ENCODE measurements at regions not wholly inside any gene's neighbourhood (a gene's known extent, or its start where the extent isn't known, plus 50 kb on each side); places are given as distances from the start of the nearest gene placed in this dataset.

DNA sequence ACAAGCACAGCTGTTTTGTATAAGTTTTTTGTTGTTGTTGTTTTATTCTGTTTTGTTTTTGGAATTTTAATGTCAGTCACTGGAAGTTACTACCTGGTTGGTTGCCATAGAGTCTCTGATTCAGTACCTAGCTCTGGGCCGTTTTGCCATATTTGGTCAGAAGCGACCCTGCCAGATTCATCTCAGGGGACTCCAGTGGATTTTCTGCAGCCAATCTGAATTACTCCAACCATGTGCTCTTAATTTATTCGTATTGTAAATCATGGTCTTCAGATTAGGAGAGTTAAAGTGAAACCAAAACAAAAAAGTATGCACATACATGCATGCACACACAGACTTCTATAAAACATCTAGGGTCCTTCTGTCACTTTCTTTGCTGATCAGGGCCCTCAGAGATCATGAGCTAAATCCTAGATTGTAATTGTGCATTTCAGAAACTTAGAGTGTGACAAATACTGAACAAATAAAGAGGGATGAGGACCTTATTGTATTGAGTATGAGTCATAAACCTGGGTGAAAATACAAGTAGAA, 317.4 kb upstream of the UBE2E3 start:
- CTCF ChIA-PET = interaction anchor here (0.5 to 1.2 kb wide), 4 partner anchors 14 to 415 kb away, joined by 3 to 8 read pairs (median 4); no protein-coding TSS in a partner anchor
- BruUV-seq (replicated peaks) = no TSS peak

DNA sequence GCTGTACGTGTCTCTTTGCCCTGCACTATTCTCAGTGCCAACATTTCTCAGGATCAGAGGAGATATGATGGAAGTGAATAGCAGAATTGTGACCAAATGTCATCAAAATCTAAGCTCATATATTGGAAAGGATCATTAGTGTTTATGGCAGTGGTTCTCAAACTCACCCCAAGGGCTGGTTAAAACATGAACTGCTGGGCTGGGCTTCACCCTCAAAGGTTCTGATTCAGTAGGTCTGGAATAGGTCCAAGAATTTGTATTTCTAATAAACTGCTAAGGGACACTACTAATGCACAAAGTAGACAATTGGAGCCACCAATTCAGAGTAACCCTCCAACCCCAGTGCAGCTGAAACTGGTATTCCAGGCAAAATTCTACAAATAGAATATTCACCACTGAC, 317.9 kb upstream of the UBE2E3 start:
- no peak for DNase-seq (ENCODE audit: unreplicated experiment)
- Mint-ChIP-seq H3K4me1 (ENCODE audit: insufficient read depth, unreplicated experiment) (peaks cover under 1% of the 10 kb centered on the region), H3K9me3 (ENCODE audit: unreplicated experiment) (no peaks in the 10 kb centered on the region), H3K4me3 (ENCODE audit: unreplicated experiment) (no peak overlapping the region), H3K36me3 (ENCODE audit: insufficient read depth, unreplicated experiment) (no peaks in the 10 kb centered on the region), H3K27me3 (ENCODE audit: insufficient read depth, unreplicated experiment) (no peaks in the 10 kb centered on the region), H3K27ac (ENCODE audit: low read depth, unreplicated experiment) (no peak overlapping the region)
- intact Hi-C loops (cut with micrococcal nuclease) = no loop called here
- TF ChIP-seq, protein P1, sequence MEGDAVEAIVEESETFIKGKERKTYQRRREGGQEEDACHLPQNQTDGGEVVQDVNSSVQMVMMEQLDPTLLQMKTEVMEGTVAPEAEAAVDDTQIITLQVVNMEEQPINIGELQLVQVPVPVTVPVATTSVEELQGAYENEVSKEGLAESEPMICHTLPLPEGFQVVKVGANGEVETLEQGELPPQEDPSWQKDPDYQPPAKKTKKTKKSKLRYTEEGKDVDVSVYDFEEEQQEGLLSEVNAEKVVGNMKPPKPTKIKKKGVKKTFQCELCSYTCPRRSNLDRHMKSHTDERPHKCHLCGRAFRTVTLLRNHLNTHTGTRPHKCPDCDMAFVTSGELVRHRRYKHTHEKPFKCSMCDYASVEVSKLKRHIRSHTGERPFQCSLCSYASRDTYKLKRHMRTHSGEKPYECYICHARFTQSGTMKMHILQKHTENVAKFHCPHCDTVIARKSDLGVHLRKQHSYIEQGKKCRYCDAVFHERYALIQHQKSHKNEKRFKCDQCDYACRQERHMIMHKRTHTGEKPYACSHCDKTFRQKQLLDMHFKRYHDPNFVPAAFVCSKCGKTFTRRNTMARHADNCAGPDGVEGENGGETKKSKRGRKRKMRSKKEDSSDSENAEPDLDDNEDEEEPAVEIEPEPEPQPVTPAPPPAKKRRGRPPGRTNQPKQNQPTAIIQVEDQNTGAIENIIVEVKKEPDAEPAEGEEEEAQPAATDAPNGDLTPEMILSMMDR (IDR thresholded peaks at IDR 0.05; ENCODE audit: unreplicated experiment) = no peak
- POLR2A ChIA-PET = interaction anchor here (0.6 to 2.5 kb wide), 5 partner anchors 9 to 1248 kb away, joined by 3 to 8 read pairs (median 3); no protein-coding TSS in a partner anchor
- CTCF ChIA-PET = interaction anchor here (0.5 to 1.2 kb wide), 3 partner anchors 15 to 139 kb away, joined by 3 to 8 read pairs (median 5); no protein-coding TSS in a partner anchor
- no TSS peak for BruUV-seq (replicated peaks)

More for the DNA sequence above, 317.4 kb upstream of the UBE2E3 start:
- TF ChIP-seq, protein P1 (IDR thresholded peaks at IDR 0.05; ENCODE audit: unreplicated experiment) = no peak
- H3K27ac Mint-ChIP-seq (ENCODE audit: low read depth, unreplicated experiment) = no peak overlapping the region
- intact Hi-C loops (cut with micrococcal nuclease) = no loop called here
- no peaks in the 10 kb centered on the region for H3K36me3 Mint-ChIP-seq (ENCODE audit: insufficient read depth, unreplicated experiment)
- H3K27me3 Mint-ChIP-seq (ENCODE audit: insufficient read depth, unreplicated experiment) = no peaks in the 10 kb centered on the region
- no peak overlapping the region for H3K4me3 Mint-ChIP-seq (ENCODE audit: unreplicated experiment)
- no peaks in the 10 kb centered on the region for H3K9me3 Mint-ChIP-seq (ENCODE audit: unreplicated experiment)
- no peak for DNase-seq (ENCODE audit: unreplicated experiment)
- POLR2A ChIA-PET = interaction anchor here (0.6 to 2.5 kb wide), 4 partner anchors 10 to 1247 kb away, joined by 3 to 8 read pairs (median 4); no protein-coding TSS in a partner anchor
- H3K4me1 Mint-ChIP-seq (ENCODE audit: insufficient read depth, unreplicated experiment) = no peaks in the 10 kb centered on the region

GRCh38 chr2:180661686-180662030, 318.7 kb upstream of the UBE2E3 start:
- ChIA-PET POLR2A (interaction anchor here (1.1 to 2.5 kb wide), 3 partner anchors 11 to 17 kb away, joined by 3 to 8 read pairs (median 3); no protein-coding TSS in a partner anchor), CTCF (interaction anchor here (0.6 kb wide), 2 partner anchors 338 to 772 kb away, joined by 3 to 4 read pairs; no protein-coding TSS in a partner anchor)
- Mint-ChIP-seq H3K36me3 (ENCODE audit: insufficient read depth, unreplicated experiment) (no peaks in the 10 kb centered on the region), H3K27ac (ENCODE audit: low read depth, unreplicated experiment) (no peak overlapping the region), H3K4me3 (ENCODE audit: unreplicated experiment) (no peak overlapping the region), H3K4me1 (ENCODE audit: insufficient read depth, unreplicated experiment) (peaks cover 7% of the 10 kb centered on the region), H3K9me3 (ENCODE audit: unreplicated experiment) (no peaks in the 10 kb centered on the region), H3K27me3 (ENCODE audit: insufficient read depth, unreplicated experiment) (no peaks in the 10 kb centered on the region)
- TF ChIP-seq, protein P1 (IDR thresholded peaks at IDR 0.05; ENCODE audit: unreplicated experiment) = no peak
- intact Hi-C loops (cut with micrococcal nuclease) = no loop called here
- no peak for DNase-seq (ENCODE audit: unreplicated experiment)
- no TSS peak for BruUV-seq (replicated peaks)

GRCh38 chr2:180660881-180661685, 319.3 kb upstream of the UBE2E3 start:
- POLR2A ChIA-PET = interaction anchor here (0.7 to 1.2 kb wide), 3 partner anchors 16 to 56 kb away, joined by 3 to 5 read pairs (median 4); no protein-coding TSS in a partner anchor

More at GRCh38 chr2:180660881-180661685, 319.3 kb upstream of the UBE2E3 start:
- Mint-ChIP-seq H3K27me3 (ENCODE audit: insufficient read depth, unreplicated experiment) (no peaks in the 10 kb centered on the region), H3K36me3 (ENCODE audit: insufficient read depth, unreplicated experiment) (no peaks in the 10 kb centered on the region), H3K4me3 (ENCODE audit: unreplicated experiment) (no peak overlapping the region), H3K4me1 (ENCODE audit: insufficient read depth, unreplicated experiment) (peaks cover 7% of the 10 kb centered on the region), H3K27ac (ENCODE audit: low read depth, unreplicated experiment) (no peak overlapping the region), H3K9me3 (ENCODE audit: unreplicated experiment) (no peaks in the 10 kb centered on the region)
- intact Hi-C loops (cut with micrococcal nuclease) = no loop called here
- DNase-seq (ENCODE audit: unreplicated experiment) = no peak
- TF ChIP-seq, protein P1 (IDR thresholded peaks at IDR 0.05; ENCODE audit: unreplicated experiment) = no peak
- CTCF ChIA-PET = interaction anchor here (0.6 kb wide), 1 partner anchor 338 kb away, joined by 4 read pairs; no protein-coding TSS in a partner anchor
- no TSS peak for BruUV-seq (replicated peaks)
